GM12878 (cell line): ENCODE measurements at regions not wholly inside any gene's neighbourhood (a gene's known extent, or its start where the extent isn't known, plus 50 kb on each side); places are given as distances from the start of the nearest gene placed in this dataset.

ENCODE experiments used
- CHD1 ChIP-seq: IDR thresholded peaks from 2 replicates; pipeline ENCODE4 v1.6.1; 2012; ENCODE audit warnings: low read depth, low read length, improper control_type of control experiment
- E2F8 ChIP-seq: fragments of 450-650 bp; IDR thresholded peaks from 2 replicates; pipeline ENCODE4 v1.6.1; 2018; ENCODE audit warnings: mild to moderate bottlenecking, low read depth, moderate library complexity; ENCODE audit not compliant: partially characterized antibody
- ETV6 ChIP-seq, 2 experiments: fragments of 450-650 bp in 1 of 2; IDR thresholded peaks in 1 of 2; conservative IDR thresholded peaks in 1 of 2; 2 replicates each; pipeline ENCODE4 v1.6.1; 2014; ENCODE audit warnings: antibody characterized with exemption in 1 of 2, borderline replicate concordance in 1 of 2, low read depth in 1 of 2, mild to moderate bottlenecking in 1 of 2, moderate library complexity in 1 of 2
- HSF1 ChIP-seq: fragments of 150-350 bp; IDR thresholded peaks from 2 replicates; pipeline ENCODE4 v1.6.1; 2014; ENCODE audit warnings: mild to moderate bottlenecking, low read depth, low read length
- IKZF2 ChIP-seq, 2 experiments: fragments of 450-650 bp; IDR thresholded peaks; 2 replicates each; pipeline ENCODE4 v1.6.1; 2017; ENCODE audit warnings: mild to moderate bottlenecking in 2 of 2, moderate library complexity in 2 of 2
- JUND ChIP-seq: IDR thresholded peaks from 2 replicates; pipeline ENCODE4 v1.6.1; 2012; ENCODE audit warnings: low read depth, mild to moderate bottlenecking, low read length, improper control_type of control experiment, moderate library complexity
- KDM1A ChIP-seq: fragments of 200-600 bp; sonication (generic); IDR thresholded peaks from 2 replicates; pipeline ENCODE4 v1.6.1; 2016; ENCODE audit warnings: borderline replicate concordance
- MXI1 ChIP-seq: fragments of 150-350 bp; IDR thresholded peaks from 2 replicates; pipeline ENCODE4 v1.6.1; 2011; ENCODE audit warnings: low read depth, mild to moderate bottlenecking, inconsistent platforms, low read length, improper control_type of control experiment
- NFYB ChIP-seq: IDR thresholded peaks from 2 replicates; pipeline ENCODE4 v1.6.1; 2011; ENCODE audit warnings: low read depth, mild to moderate bottlenecking, low read length, improper control_type of control experiment, moderate library complexity; ENCODE audit not compliant: insufficient read depth
- PAX5 ChIP-seq: IDR thresholded peaks from 2 replicates; pipeline ENCODE4 v1.6.1; 2011; ENCODE audit warnings: low read depth, low read length, borderline replicate concordance
- PBX3 ChIP-seq: IDR thresholded peaks from 2 replicates; pipeline ENCODE4 v1.6.1; 2011; ENCODE audit warnings: mild to moderate bottlenecking, low read depth, low read length, moderate library complexity; ENCODE audit not compliant: insufficient replicate concordance
- PKNOX1 ChIP-seq: fragments of 450-650 bp; IDR thresholded peaks from 2 replicates; pipeline ENCODE4 v1.6.1; 2016; ENCODE audit warnings: mild to moderate bottlenecking
- POLR2AphosphoS2 ChIP-seq: IDR thresholded peaks from 2 replicates; pipeline ENCODE4 v1.6.1; 2011; ENCODE audit warnings: low read depth, mild to moderate bottlenecking, low read length, improper control_type of control experiment, moderate library complexity
- SMARCA5 ChIP-seq: fragments of 450-650 bp; IDR thresholded peaks from 2 replicates; pipeline ENCODE4 v1.6.1; 2017; ENCODE audit warnings: mild to moderate bottlenecking
- SP1 ChIP-seq: IDR thresholded peaks from one replicate; pipeline ENCODE4 v1.6.1; 2011; ENCODE audit warnings: low read depth, low read length
- SREBF2 ChIP-seq: IDR thresholded peaks from 2 replicates; pipeline ENCODE4 v1.6.1; 2012; ENCODE audit warnings: mild to moderate bottlenecking, low read length
- STAT1 ChIP-seq: fragments of 450-650 bp; conservative IDR thresholded peaks from 2 replicates; pipeline ENCODE4 v1.6.1; 2014; ENCODE audit warnings: antibody characterized with exemption, mild to moderate bottlenecking
- ZBTB33 ChIP-seq: fragments of 450-650 bp; IDR thresholded peaks from 2 replicates; pipeline ENCODE4 v1.6.1; 2017; ENCODE audit warnings: mild to moderate bottlenecking
- ZNF217 ChIP-seq: fragments of 450-650 bp; IDR thresholded peaks from 2 replicates; pipeline ENCODE4 v1.6.1; 2017; ENCODE audit warnings: antibody characterized with exemption, mild to moderate bottlenecking
- ZZZ3 ChIP-seq: IDR thresholded peaks from 2 replicates; pipeline ENCODE4 v1.6.1; 2011; ENCODE audit warnings: low read depth; ENCODE audit not compliant: control insufficient read depth, insufficient read length
- TF ChIP-seq, protein P1 (sequence below): fragments of 450-650 bp; IDR thresholded peaks from 2 replicates; pipeline ENCODE4 v1.6.1; 2014; ENCODE audit warnings: mild to moderate bottlenecking
- TF ChIP-seq, protein P2 (sequence below): IDR thresholded peaks from 2 replicates; pipeline ENCODE4 v1.6.1; 2011; ENCODE audit warnings: low read depth, mild to moderate bottlenecking, low read length, moderate library complexity, borderline replicate concordance; ENCODE audit errors: extremely low read depth

- no peak for TF ChIP-seq SMARCA5
- TF ChIP-seq, protein P1, sequence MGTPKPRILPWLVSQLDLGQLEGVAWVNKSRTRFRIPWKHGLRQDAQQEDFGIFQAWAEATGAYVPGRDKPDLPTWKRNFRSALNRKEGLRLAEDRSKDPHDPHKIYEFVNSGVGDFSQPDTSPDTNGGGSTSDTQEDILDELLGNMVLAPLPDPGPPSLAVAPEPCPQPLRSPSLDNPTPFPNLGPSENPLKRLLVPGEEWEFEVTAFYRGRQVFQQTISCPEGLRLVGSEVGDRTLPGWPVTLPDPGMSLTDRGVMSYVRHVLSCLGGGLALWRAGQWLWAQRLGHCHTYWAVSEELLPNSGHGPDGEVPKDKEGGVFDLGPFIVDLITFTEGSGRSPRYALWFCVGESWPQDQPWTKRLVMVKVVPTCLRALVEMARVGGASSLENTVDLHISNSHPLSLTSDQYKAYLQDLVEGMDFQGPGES, result no peak
- TF ChIP-seq ZZZ3, result no peak
- TF ChIP-seq PKNOX1, result no peak
- TF ChIP-seq MXI1, result no peak
- TF ChIP-seq JUND, result no peak
- no peak for TF ChIP-seq ZNF217
- TF ChIP-seq PBX3, result no peak
- TF ChIP-seq IKZF2 (IDR thresholded peaks at IDR 0.05), result peak; percentile 52 to 56; a peak in 2 of 4 replicates
- no peak for TF ChIP-seq POLR2AphosphoS2
- no peak for TF ChIP-seq KDM1A
- TF ChIP-seq SP1, result no peak
- TF ChIP-seq SREBF2, result no peak
- no peak for TF ChIP-seq ZBTB33
- TF ChIP-seq HSF1, result no peak
- TF ChIP-seq ETV6 (conservative IDR thresholded peaks at IDR 0.05 in 1 of 2, IDR thresholded peaks at IDR 0.05 in 1 of 2; ENCODE audit: borderline replicate concordance in 1 of 2, low read depth in 1 of 2), result no peak
- TF ChIP-seq, protein P2, sequence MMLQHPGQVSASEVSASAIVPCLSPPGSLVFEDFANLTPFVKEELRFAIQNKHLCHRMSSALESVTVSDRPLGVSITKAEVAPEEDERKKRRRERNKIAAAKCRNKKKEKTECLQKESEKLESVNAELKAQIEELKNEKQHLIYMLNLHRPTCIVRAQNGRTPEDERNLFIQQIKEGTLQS, result no peak
- TF ChIP-seq STAT1, result no peak
- no peak for TF ChIP-seq PAX5
- TF ChIP-seq NFYB, result no peak
- TF ChIP-seq E2F8, result no peak
- no peak for TF ChIP-seq CHD1
Measured at GRCh38 chr16:51407199-51407598, 256.1 kb upstream of the SALL1 start (continued).
